ENCODE measurements at regions not wholly inside any gene's neighbourhood (a gene's known extent, or its start where the extent isn't known, plus 50 kb on each side); places are given as distances from the start of the nearest gene placed in this dataset.
"Not testable (repeated sequence)": the region's sequence is repeated elsewhere in the genome, so short reads cannot be mapped to it uniquely, and the experiment has no call there.

- DNase-seq (ENCODE audit: insufficient read length, low spot score), result no peak
- FAIRE-seq, result no peak
Measured at GRCh38 chr3:89533275-89533674, 425.9 kb downstream of the EPHA3 start.

- DNase-seq (ENCODE audit: insufficient read length, low spot score); FAIRE-seq: not testable (repeated sequence)
Measured at GRCh38 chr3:89554587-89554986, 447.2 kb downstream of the EPHA3 start.

GRCh38 chr3:89558711-89559110, 451.3 kb downstream of the EPHA3 start:
- DNase-seq (ENCODE audit: insufficient read length, low spot score) (no peak), FAIRE-seq (no peak)

GRCh38 chr3:89560568-89560967, 453.1 kb downstream of the EPHA3 start:
- no peak for FAIRE-seq
- no peak for DNase-seq (ENCODE audit: insufficient read length, low spot score)

- DNase-seq (ENCODE audit: insufficient read length, low spot score) (no peak), FAIRE-seq (no peak)
Measured at GRCh38 chr3:89562373-89562772, 455.0 kb downstream of the EPHA3 start.

- no peak for FAIRE-seq
- no peak for DNase-seq (ENCODE audit: insufficient read length, low spot score)
Measured at GRCh38 chr3:89565098-89565497, 457.7 kb downstream of the EPHA3 start.

- DNase-seq (ENCODE audit: insufficient read length, low spot score), result no peak
- no peak for FAIRE-seq
Measured at GRCh38 chr3:89570465-89570864, 463.0 kb downstream of the EPHA3 start.

- no peak for DNase-seq (ENCODE audit: insufficient read length, low spot score)
- FAIRE-seq, result no peak
Measured at GRCh38 chr3:89571298-89571697, 463.9 kb downstream of the EPHA3 start.

GRCh38 chr3:89571707-89572106, 464.3 kb downstream of the EPHA3 start:
- no peak for DNase-seq (ENCODE audit: insufficient read length, low spot score)
- no peak for FAIRE-seq

GRCh38 chr3:89572261-89572660, 464.8 kb downstream of the EPHA3 start:
- no peak for FAIRE-seq

GRCh38 chr3:89576417-89576816, 469.0 kb downstream of the EPHA3 start:
- DNase-seq (ENCODE audit: insufficient read length, low spot score), result no peak

More at GRCh38 chr3:89572261-89572660, 464.8 kb downstream of the EPHA3 start:
- no peak for DNase-seq (ENCODE audit: insufficient read length, low spot score)

GRCh38 chr3:89577637-89578530, 470.5 kb downstream of the EPHA3 start:
- FAIRE-seq (no peak), DNase-seq (ENCODE audit: insufficient read length, low spot score) (no peak)

More at GRCh38 chr3:89576417-89576816, 469.0 kb downstream of the EPHA3 start:
- FAIRE-seq, result no peak

- FAIRE-seq (no peak), DNase-seq (ENCODE audit: insufficient read length, low spot score) (no peak)
Measured at GRCh38 chr3:89580859-89581258, 473.4 kb downstream of the EPHA3 start.

- no peak for DNase-seq (ENCODE audit: insufficient read length, low spot score)
- no peak for FAIRE-seq
Measured at GRCh38 chr3:89584398-89584797, 477.0 kb downstream of the EPHA3 start.

GRCh38 chr3:89586256-89586655, 478.8 kb downstream of the EPHA3 start:
- DNase-seq (ENCODE audit: insufficient read length, low spot score) (no peak), FAIRE-seq (no peak)

GRCh38 chr3:89586676-89587075, 479.3 kb downstream of the EPHA3 start:
- FAIRE-seq (no peak), DNase-seq (ENCODE audit: insufficient read length, low spot score) (no peak)

GRCh38 chr3:89606151-89606550, 498.7 kb downstream of the EPHA3 start:
- DNase-seq (ENCODE audit: insufficient read length, low spot score), result no peak

GRCh38 chr3:89612027-89612426, 504.6 kb downstream of the EPHA3 start:
- DNase-seq (ENCODE audit: insufficient read length, low spot score) (no peak), FAIRE-seq (no peak)

More at GRCh38 chr3:89606151-89606550, 498.7 kb downstream of the EPHA3 start:
- no peak for FAIRE-seq

- FAIRE-seq, result no peak
- no peak for DNase-seq (ENCODE audit: insufficient read length, low spot score)
Measured at GRCh38 chr3:89613241-89613640, 505.8 kb downstream of the EPHA3 start.

- FAIRE-seq, result no peak
- no peak for DNase-seq (ENCODE audit: insufficient read length, low spot score)
Measured at GRCh38 chr3:89617706-89618105, 510.3 kb downstream of the EPHA3 start.

- DNase-seq (ENCODE audit: insufficient read length, low spot score) (no peak), FAIRE-seq (no peak)
Measured at GRCh38 chr3:89619263-89619662, 511.8 kb downstream of the EPHA3 start.

- DNase-seq (ENCODE audit: insufficient read length, low spot score) (no peak), FAIRE-seq (no peak)
Measured at GRCh38 chr3:89622063-89622700, 514.8 kb downstream of the EPHA3 start.

All from GM19239 (cell line).